ENCODE measurements at regions not wholly inside any gene's neighbourhood (a gene's known extent, or its start where the extent isn't known, plus 50 kb on each side); places are given as distances from the start of the nearest gene placed in this dataset.

DNA sequence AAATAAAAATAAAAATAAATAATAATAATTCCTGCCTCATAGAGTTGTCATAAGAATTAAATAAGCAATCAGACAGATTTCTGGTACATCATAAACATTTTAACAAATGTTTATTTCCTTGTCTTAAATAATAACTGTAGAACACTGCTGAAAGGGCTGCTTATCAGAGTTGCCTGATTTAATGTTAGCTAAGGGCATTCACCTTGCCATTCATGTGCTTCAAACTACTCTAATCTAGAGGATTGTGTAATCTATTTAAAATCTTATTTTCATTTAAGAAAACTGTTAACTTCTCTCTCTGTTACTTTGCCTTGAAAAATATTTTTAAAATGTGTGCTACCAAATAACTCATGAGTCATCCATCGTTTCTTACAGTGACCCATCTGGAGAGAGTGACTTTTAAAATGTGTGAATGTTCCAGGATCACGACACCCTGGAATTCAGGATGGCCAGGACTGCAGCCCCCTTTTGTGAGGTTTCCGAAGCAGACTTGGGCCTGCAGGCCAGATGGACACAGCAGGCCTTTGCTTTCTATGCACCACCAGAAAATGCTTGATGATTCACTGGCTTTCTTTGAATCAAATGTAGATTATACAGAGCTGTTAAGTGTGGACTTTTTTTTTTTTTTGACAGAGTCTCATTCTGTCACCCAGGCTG lies 109.1 kb upstream of the TNS3 start:
- DNase-seq, result no peak

GRCh38 chr7:47689558-47689957 lies 107.6 kb upstream of the TNS3 start:
- no peak for DNase-seq

DNA sequence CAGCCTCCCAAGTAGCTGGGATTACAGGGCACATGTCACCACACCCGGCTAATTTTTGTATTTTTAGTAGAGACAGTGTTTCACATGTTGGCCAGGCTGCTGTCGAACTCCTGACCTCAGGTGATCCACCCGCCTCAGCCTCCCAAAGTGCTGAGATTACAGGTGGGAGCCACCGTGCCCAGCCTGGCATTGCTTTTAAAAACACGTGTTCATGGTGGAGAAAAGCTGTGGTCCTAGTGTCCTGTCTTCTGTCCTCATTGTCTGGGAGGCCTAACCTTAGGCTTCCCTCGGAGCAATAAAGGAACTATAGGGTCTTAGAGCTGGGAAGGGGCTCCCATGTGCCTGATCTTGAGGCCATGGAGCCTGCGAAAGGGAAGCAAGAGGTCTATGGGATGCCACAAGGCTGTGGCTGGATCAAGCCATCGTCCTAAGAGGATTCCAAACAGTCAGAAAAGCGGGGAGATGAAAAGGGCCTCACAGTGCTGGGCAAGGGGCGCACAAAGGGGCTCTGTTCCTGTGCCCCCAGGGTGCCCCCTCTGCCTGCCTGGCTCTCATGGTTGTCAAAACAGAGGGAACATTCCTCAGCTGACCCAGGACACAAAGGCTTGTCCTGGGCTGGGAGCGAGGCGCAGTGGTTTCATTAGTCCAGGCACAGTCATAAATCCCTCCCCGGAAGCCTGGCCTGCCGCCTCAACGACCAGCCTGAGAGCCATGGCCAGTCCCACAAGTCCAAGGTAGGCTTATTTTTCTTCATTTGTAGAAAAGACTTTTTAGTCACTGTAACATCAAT lies 106.6 kb upstream of the TNS3 start:
- DNase-seq, result no peak

DNA sequence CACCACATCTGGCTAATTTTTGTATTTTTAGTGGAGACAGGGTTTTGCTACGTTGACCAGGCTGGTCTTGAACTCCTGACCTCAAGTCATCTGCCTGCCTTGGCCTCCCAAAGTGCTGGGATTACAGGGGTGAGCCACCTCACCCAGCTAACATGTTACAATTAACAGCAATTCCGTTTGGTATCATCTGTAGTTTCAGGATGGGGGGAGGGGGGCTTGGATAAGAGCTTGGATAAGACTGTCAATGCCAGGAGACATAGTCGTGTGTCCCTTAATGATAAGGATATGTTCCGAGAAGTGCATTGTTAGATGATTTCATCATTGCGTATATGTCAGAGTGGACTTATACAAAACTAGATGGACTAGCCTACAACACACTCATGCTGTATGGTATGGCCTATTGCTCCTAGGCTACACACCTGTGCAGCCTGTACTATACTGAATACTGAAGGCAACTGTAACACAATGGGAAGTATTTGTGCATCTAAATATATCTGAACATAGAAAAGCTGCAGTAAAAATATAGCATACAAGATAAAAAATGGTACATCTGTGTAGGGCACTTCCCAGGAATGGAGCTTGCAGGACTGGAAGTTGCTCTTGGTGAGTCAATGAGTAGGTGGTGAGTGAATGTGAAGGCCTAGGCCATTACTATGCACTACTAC lies 103.9 kb upstream of the TNS3 start:
- no peak for DNase-seq

DNA sequence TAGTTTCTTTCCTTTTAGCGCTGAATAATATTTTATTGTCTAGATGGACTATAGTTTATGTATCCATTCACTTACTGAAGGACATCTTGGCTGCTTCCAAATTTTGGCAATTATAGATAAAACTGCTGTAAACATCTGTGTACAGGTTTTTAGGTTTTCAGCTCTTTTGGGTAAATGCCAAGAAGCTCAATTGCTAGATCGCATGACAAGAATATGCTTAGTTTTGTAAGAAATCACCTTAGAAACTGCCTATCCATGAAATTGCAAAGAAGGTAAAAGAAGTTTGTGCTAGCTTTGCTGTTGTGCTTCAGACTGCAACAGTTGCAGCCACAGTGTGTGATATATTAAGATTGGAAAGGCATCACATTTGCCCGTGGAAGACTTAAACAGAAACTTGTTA lies 103.2 kb upstream of the TNS3 start:
- no peak for DNase-seq

DNA sequence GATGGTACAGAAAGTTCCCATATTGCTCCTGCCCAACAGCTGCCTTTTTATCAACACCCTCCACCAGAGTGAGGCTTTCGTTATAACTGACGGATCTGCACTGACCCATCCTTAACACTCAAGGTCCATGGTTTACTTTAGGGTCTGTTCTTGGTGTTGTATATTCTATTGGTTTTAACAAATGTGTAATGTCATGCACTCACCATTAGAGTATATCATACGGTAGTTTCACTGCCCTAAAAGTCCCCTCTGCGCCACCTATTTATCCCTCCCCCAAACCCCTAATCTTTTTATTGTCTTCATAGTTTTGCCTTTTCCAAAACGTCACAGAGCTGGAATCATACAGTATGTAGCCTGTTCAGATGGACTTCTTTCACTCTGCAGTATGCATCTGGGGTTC lies 102.8 kb upstream of the TNS3 start:
- DNase-seq, result no peak

DNA sequence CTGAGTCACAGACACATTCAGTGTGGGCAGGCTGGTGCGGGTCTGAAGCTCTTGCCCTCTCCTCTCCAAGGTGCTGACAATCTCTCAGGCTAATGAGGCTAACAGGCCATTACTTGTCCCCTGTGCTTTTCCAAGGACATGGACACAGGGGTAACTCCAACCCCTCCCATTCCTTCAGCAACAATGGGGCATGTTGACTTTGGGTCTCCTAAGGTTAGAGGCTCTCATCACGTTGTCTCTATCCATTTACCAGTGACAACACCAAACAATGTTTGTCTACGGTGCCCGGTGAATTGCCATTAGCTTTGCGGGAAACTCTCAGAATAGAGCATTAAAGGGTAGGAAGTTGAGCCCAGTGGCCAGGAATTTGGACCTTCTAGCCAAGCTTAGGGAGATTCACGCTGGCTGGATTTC lies 101.6 kb upstream of the TNS3 start:
- DNase-seq, result no peak

- DNase-seq, result no peak
Observed at GRCh38 chr7:47682874-47683273, 101.0 kb upstream of the TNS3 start.

DNA sequence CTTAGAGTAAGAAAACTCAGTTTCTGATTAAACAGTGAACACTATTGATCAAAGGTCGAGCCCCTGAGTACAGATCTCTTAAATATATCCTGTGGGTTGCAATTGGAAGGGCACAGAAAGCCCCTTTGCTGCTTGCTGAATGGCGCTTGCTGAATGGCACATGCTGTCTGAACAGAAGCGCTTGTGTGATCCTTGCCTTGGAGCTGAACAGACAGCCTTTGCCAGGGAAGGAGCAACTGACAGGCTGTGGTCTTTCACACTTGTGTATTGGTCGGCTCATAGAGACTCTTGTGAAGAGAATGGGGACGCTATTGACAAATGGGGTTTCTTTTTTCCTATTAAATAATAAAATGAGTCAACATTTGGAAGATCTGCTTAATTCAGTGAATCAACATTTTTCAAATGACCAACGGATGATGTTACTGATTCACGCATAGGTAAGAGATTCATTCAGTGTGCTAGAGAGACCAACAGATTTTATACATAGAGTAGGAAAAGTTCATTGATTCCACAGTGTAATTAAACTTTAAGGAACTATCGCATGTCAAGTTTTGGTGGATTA lies 99.4 kb upstream of the TNS3 start:
- DNase-seq, result no peak

GRCh38 chr7:47678641-47679380 lies 96.9 kb upstream of the TNS3 start:
- DNase-seq, result no peak

GRCh38 chr7:47677664-47678063 lies 95.8 kb upstream of the TNS3 start:
- no peak for DNase-seq

GRCh38 chr7:47677093-47677492 lies 95.2 kb upstream of the TNS3 start:
- no peak for DNase-seq

DNA sequence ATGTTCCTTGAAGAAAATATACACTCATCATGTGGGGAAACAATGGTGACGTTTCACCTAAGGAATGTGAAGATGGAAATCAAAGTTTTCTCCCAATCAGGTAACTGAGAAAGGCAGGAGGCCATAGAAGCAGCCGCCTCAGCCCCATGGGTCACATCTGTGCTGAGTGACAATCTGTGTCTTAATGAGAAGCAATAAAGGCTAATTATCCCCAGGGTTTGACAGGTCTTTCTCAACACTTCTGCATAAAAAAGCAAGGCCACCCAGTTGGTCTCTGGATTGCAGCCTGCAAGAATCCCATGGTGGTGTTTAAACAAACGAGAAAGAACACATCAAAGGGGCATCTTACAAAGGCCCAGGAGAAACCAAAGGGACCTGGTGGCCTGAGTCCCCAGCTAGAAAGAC lies 91.1 kb upstream of the TNS3 start:
- DNase-seq, result no peak

DNA sequence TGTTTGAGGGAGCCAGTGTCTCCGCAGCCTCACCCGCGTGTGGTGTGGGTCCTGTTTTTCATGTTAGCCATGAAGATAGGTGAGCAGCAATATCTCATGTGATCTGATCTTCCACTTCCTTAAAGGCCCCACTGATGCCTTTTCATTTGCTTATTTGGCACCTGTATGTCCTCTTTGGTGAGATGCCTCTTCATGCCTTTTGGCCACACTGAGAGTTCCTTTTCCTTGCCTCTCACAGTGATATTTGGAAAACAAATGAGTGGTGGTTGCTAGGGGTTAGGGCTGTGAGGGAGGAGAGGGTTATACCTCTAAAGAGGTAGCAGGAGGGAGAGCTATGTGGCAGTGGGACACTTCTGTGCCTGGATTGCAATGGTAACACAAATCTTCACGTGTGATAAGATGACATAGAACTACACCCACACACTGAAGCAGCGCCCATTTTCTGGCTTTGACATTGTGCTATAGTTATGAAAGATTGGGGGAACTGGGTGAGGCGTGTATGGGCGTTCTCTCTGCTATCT lies 90.4 kb upstream of the TNS3 start:
- no peak for DNase-seq

GRCh38 chr7:47671358-47671757 lies 89.4 kb upstream of the TNS3 start:
- DNase-seq, result no peak

DNA sequence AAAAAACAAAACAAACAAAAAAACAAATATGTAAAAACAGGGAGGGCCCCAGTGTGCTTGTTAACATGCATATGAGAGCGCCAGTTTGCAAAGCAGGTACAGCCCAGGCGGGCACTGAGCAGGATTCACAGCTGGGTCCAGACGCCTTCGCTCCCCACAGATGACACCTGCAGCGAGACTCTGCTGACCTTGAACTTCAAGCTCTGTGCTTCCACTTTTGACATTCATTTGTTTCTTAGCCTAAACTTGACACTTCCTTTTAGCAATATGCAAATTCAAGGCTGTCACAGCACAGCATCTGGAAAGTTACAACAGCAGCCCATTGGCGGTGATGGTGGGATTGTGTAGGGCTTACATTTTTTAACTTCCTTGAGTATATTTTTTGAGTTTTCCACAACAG lies 88.8 kb upstream of the TNS3 start:
- no peak for DNase-seq

DNA sequence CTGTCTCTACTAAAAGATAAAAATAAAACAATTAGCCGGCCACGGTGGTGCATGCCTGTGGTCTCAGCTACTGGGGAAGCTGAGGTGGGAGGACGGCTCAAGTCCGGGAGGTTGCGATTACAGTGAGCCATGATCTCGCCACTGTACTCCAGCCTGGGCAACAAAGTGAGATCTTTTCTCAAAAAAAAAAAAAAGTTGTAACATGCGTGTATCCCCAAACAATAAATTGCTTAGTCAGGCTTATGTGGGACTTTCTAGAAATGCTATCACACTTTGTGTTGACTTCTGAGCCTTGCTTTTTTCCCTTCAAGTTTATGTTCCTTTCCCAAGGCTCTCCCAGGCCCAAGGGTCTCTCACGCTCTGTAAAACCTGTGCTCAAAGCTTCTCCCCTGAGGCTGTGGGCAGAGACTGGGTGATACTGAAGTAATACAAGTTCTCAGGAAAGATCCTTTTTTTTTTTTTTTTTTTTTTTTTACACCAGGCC lies 88.0 kb upstream of the TNS3 start:
- no peak for DNase-seq

GRCh38 chr7:47669178-47669891 lies 87.4 kb upstream of the TNS3 start:
- no peak for DNase-seq

GRCh38 chr7:47666164-47666862 lies 84.4 kb upstream of the TNS3 start:
- no peak for DNase-seq

DNA sequence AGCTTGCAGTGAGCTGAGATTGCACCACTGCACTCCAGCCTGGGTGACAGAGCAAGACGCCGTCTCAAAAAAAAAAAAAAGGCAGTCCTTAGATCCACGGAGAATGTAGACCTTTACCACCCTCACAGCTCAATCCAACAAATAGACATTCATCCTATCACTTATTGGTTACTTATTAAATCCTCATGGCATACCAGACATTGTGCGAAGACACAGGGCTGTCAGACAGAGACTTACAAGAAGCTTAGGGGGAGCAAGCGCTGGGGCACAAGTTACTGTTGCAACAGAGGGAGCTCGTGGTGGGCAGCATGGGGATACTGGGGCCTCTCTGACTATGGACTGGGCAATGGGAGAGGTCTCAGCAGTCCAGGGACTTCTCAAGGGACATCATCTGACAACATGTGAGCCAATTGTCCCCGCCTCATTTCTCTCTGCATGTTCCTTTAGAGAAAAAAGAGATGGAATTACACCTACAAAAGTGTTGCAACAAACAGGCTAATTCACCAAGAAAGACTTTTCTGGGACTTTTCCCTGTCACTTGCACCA lies 82.8 kb upstream of the TNS3 start:
- DNase-seq, result no peak

DNA sequence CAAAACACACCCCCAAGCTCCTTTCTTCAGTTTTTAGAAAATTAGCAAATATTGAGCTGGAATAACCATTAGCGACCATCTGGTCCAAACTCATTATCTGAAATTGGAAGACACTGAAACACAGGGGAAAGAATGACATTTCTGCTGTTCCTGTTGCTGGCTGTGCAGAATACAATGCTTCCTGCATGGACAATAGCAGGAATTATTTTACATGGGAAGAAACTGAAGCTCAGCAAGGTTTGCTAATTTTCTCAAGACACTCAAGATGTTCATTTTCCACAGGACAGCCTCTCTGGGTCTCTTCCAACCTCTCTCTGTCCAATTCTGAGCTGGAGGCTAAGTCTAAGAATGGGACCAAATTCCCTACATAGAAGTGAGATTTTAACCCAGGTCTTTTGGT lies 81.9 kb upstream of the TNS3 start:
- no peak for DNase-seq
